B cell (primary cell): ENCODE measurements at regions not wholly inside any gene's neighbourhood (a gene's known extent, or its start where the extent isn't known, plus 50 kb on each side); places are given as distances from the start of the nearest gene placed in this dataset.

Source experiments
- EZH2 ChIP-seq: IDR thresholded peaks from 2 replicates; pipeline ENCODE4 v1.6.1; 2012; ENCODE audit warnings: borderline replicate concordance, low read depth, mild to moderate bottlenecking, moderate library complexity, low read length; ENCODE audit not compliant: insufficient read depth, poor library complexity, severe bottlenecking
- TF ChIP-seq, protein P1 (sequence below): fragments of 200-600 bp; IDR thresholded peaks from one replicate; pipeline ENCODE4 v1.8.0; 2022; ENCODE audit warnings: antibody characterized with exemption, mild to moderate bottlenecking

DNA sequence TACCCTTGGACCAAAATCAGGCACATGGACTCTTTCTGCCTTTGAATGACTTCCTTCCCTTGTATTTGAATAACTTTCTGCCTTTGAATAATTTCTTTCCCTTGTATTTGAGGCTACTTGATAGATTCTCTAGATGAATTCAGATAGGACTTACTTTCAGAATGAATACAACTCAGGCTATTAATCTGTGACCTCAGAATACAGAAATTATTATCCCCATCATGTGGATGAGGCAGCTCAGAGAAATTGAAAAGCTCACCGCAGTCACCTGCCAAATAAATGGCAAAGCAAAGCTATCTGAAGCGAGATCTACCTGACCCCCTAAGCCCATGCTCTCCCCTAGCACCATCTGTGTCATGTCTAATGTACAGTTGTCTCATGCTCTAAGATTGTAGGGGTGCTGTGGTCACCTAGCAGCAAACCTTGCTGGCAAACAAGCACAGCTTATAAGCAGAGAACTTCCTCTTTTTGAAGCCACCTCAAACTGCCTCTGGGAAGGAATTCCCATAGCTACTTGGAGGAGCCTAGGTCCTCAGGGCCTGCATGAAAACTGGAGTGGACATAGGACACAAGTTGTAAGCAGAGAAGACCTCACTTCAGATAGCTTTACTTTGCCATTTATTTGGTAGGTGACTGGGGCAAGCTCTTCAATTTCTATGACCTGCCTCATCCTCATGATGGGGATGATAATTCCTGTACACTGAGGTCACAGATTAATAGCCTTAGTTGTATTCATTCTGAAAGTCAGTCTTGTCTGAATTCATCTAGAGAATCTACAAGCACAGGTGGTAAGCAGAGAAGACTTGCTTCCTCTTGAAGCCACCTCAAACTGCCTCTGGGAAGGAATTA lies 66.1 kb downstream of the FASLG start:
- TF ChIP-seq, protein P1, sequence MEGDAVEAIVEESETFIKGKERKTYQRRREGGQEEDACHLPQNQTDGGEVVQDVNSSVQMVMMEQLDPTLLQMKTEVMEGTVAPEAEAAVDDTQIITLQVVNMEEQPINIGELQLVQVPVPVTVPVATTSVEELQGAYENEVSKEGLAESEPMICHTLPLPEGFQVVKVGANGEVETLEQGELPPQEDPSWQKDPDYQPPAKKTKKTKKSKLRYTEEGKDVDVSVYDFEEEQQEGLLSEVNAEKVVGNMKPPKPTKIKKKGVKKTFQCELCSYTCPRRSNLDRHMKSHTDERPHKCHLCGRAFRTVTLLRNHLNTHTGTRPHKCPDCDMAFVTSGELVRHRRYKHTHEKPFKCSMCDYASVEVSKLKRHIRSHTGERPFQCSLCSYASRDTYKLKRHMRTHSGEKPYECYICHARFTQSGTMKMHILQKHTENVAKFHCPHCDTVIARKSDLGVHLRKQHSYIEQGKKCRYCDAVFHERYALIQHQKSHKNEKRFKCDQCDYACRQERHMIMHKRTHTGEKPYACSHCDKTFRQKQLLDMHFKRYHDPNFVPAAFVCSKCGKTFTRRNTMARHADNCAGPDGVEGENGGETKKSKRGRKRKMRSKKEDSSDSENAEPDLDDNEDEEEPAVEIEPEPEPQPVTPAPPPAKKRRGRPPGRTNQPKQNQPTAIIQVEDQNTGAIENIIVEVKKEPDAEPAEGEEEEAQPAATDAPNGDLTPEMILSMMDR = no peak
- no peak for TF ChIP-seq EZH2
